Uterus (tissue), 2 donors: ENCODE measurements at regions not wholly inside any gene's neighbourhood (a gene's known extent, or its start where the extent isn't known, plus 50 kb on each side); places are given as distances from the start of the nearest gene placed in this dataset.

Source experiments
- CTCF ChIP-seq, 4 experiments: fragments of 200-600 bp in 2 of 4; fragments of 450-650 bp in 2 of 4; sonication (generic) in 2 of 4; IDR thresholded peaks; one replicate each; pipeline ENCODE4 v1.5.1; 2016 to 2019; ENCODE audit warnings: antibody characterized with exemption in 4 of 4, mild to moderate bottlenecking in 2 of 4, moderate library complexity in 1 of 4
- POLR2A ChIP-seq, 2 donors: fragments of 450-650 bp; IDR thresholded peaks; one replicate each; pipeline ENCODE4 v1.6.1; 2016; ENCODE audit warnings: antibody characterized with exemption in 2 of 2, mild to moderate bottlenecking in 1 of 2, moderate library complexity in 1 of 2

- no peak for TF ChIP-seq CTCF (IDR thresholded peaks at IDR 0.05)
- TF ChIP-seq POLR2A (IDR thresholded peaks at IDR 0.05): no peak
Measured at GRCh38 chr4:176529574-176529973, 209.8 kb downstream of the SPCS3 start.
